ENCODE measurements at regions not wholly inside any gene's neighbourhood (a gene's known extent, or its start where the extent isn't known, plus 50 kb on each side); places are given as distances from the start of the nearest gene placed in this dataset.

- H3K36me3 ChIP-seq, result no peaks in the 10 kb centered on the region
- ATAC-seq, result peak in 1 of 2 donors; percentile 38
- H3K9me3 ChIP-seq, result no peaks in the 10 kb centered on the region
- TF ChIP-seq CTCF (IDR thresholded peaks at IDR 0.05), result no peak
- DNase-seq, result no peak
- intact Hi-C loops (cut with DNase I), result no loop called here
- no peak overlapping the region for H3K27ac ChIP-seq
- no peaks in the 10 kb centered on the region for H3K4me1 ChIP-seq
- no peaks in the 10 kb centered on the region for H3K27me3 ChIP-seq (ENCODE audit: low read depth)
- no peak overlapping the region for H3K4me3 ChIP-seq
These were observed 166.8 kb downstream of the NRP2 start for GRCh38 chr2:205849136-205849535.

- no peak for DNase-seq
- H3K4me1 ChIP-seq, result no peaks in the 10 kb centered on the region
- H3K9me3 ChIP-seq, result no peaks in the 10 kb centered on the region
- H3K27me3 ChIP-seq (ENCODE audit: low read depth), result no peaks in the 10 kb centered on the region
- no peak overlapping the region for H3K27ac ChIP-seq
- no peaks in the 10 kb centered on the region for H3K36me3 ChIP-seq
- H3K4me3 ChIP-seq, result no peak overlapping the region
- ATAC-seq, result no peak
- intact Hi-C loops (cut with DNase I), result no loop called here
- no peak for TF ChIP-seq CTCF (IDR thresholded peaks at IDR 0.05)
These were observed 166.3 kb downstream of the NRP2 start for GRCh38 chr2:205848601-205849000.

All from lower lobe of right lung (tissue), 2 donors.